ENCODE measurements at regions not wholly inside any gene's neighbourhood (a gene's known extent, or its start where the extent isn't known, plus 50 kb on each side); places are given as distances from the start of the nearest gene placed in this dataset.

DNA sequence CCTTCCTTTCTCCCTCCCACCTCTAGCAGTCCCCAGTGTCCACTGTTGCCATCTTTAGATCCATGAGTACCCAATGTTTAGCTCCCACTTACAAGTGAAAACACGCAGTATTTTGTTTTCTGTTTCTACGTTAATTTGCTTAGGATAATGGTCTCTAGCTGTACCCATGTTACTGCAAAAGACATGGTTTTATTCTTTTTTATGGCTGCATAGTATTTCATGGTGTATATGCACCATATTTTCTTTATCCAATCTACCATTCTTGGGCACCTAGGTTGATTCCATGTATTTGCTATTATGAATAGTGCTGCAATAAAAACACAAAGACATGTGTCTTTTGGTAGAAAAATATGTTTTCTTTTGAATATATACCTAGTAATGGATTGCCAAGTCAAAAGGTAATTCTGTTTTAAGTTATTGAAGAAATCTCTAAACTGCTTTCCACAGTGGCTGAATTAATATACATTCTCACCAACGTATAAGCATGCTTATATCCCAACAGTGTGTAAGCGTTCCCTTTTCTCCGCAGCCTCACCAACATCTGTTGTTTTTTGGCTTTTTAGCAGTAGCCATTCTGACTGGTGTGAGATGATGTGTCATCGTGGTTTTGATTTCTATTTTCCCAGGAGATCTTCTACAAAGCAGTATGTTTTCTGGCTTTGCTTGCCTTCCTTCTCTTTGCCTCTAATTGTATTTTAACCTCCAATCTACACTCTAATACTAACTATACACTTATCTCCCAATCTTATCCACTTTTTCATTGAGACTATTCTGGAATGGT, 179.5 kb upstream of the PHF14 start:
- no peak overlapping the region for H4K8ac ChIP-seq (ENCODE audit: low read depth in 2 of 2, low read length in 2 of 2)
- H2AK5ac ChIP-seq (ENCODE audit: low read depth, low read length): no peak overlapping the region
- no peak overlapping the region for H3K18ac ChIP-seq (ENCODE audit: low read depth, low read length)
- H4K20me1 ChIP-seq (ENCODE audit: insufficient read depth, low read length): no peaks in the 10 kb centered on the region
- no peak overlapping the region for H3K4me3 ChIP-seq (ENCODE audit: insufficient read depth, low read depth, low read length)
- in situ Hi-C loops (cut with MboI; ENCODE audit: low sequenced_read_pairs): no loop called here
- no peak overlapping the region for H3K23ac ChIP-seq (ENCODE audit: low read depth, low read length)
- intact Hi-C loops (cut with micrococcal nuclease): no loop called here
- H2BK15ac ChIP-seq (ENCODE audit: low read depth, low read length): no peak overlapping the region
- H2BK120ac ChIP-seq (ENCODE audit: low read depth, low read length): no peak overlapping the region
- no peak overlapping the region for H3K27ac ChIP-seq (ENCODE audit: insufficient read depth, low read length)
- no peak overlapping the region for H3K9ac ChIP-seq (ENCODE audit: low read depth, low read length)
- H3K79me1 ChIP-seq (ENCODE audit: low read depth in 1 of 2, low read length in 2 of 2): no peaks in the 10 kb centered on the region
- no peaks in the 10 kb centered on the region for H3K36me3 ChIP-seq (ENCODE audit: control insufficient read depth, insufficient read depth, low read length)
- H4K5ac ChIP-seq (ENCODE audit: low read depth, low read length): no peak overlapping the region
- ATAC-seq (ENCODE audit: low read depth) (no peak), DNase-seq (no peak)
- dilution Hi-C loops (cut with HindIII; ENCODE audit: low sequenced_read_pairs, unreplicated experiment): no loop called here
- H3K4ac ChIP-seq (ENCODE audit: low read depth, low read length): no peak overlapping the region
- H3K56ac ChIP-seq (ENCODE audit: extremely low read depth, insufficient read depth, low read length): no peak overlapping the region
- no CpG with 5 or more reads among the region's 6 CpGs for WGBS, 2 experiments (ENCODE audit: extremely low coverage in 2 of 2, insufficient read length in 1 of 2)
- no peak overlapping the region for H3K4me2 ChIP-seq (ENCODE audit: low read depth, low read length)
- H2BK20ac ChIP-seq (ENCODE audit: low read depth, low read length): no peak overlapping the region
- H3K9me1 ChIP-seq (ENCODE audit: insufficient read depth, low read length): no peaks in the 10 kb centered on the region
- TF ChIP-seq RAD21 (IDR thresholded peaks at IDR 0.05; ENCODE audit: low read length) (no peak), MAFK (IDR thresholded peaks at IDR 0.05; ENCODE audit: low read depth, low read length) (no peak), BHLHE40 (IDR thresholded peaks at IDR 0.05; ENCODE audit: low read depth, low read length) (no peak), MAZ (IDR thresholded peaks at IDR 0.05; ENCODE audit: borderline replicate concordance, low read depth, low read length) (no peak), POLR2A (IDR thresholded peaks at IDR 0.05; ENCODE audit: low read depth, low read length) (no peak), MXI1 (IDR thresholded peaks at IDR 0.05; ENCODE audit: borderline replicate concordance, low read depth, low read length) (no peak), RCOR1 (IDR thresholded peaks at IDR 0.05; ENCODE audit: insufficient replicate concordance, low read length) (no peak), NFE2L2 (IDR thresholded peaks at IDR 0.05; ENCODE audit: low read depth, low read length) (no peak), FOS (IDR thresholded peaks at IDR 0.05; ENCODE audit: low read depth, low read length) (no peak), SMC3 (IDR thresholded peaks at IDR 0.05; ENCODE audit: low read depth, low read length) (no peak), RFX5 (IDR thresholded peaks at IDR 0.05; ENCODE audit: low read depth, low read length) (no peak), CHD1 (IDR thresholded peaks at IDR 0.05; ENCODE audit: low read depth, low read length) (no peak), CEBPB (IDR thresholded peaks at IDR 0.05; ENCODE audit: low read depth, low read length) (no peak)
- TF ChIP-seq, protein P1, sequence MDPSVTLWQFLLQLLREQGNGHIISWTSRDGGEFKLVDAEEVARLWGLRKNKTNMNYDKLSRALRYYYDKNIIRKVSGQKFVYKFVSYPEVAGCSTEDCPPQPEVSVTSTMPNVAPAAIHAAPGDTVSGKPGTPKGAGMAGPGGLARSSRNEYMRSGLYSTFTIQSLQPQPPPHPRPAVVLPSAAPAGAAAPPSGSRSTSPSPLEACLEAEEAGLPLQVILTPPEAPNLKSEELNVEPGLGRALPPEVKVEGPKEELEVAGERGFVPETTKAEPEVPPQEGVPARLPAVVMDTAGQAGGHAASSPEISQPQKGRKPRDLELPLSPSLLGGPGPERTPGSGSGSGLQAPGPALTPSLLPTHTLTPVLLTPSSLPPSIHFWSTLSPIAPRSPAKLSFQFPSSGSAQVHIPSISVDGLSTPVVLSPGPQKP (IDR thresholded peaks at IDR 0.05; ENCODE audit: borderline replicate concordance, low read depth, low read length): no peak
- TF ChIP-seq, protein P2, sequence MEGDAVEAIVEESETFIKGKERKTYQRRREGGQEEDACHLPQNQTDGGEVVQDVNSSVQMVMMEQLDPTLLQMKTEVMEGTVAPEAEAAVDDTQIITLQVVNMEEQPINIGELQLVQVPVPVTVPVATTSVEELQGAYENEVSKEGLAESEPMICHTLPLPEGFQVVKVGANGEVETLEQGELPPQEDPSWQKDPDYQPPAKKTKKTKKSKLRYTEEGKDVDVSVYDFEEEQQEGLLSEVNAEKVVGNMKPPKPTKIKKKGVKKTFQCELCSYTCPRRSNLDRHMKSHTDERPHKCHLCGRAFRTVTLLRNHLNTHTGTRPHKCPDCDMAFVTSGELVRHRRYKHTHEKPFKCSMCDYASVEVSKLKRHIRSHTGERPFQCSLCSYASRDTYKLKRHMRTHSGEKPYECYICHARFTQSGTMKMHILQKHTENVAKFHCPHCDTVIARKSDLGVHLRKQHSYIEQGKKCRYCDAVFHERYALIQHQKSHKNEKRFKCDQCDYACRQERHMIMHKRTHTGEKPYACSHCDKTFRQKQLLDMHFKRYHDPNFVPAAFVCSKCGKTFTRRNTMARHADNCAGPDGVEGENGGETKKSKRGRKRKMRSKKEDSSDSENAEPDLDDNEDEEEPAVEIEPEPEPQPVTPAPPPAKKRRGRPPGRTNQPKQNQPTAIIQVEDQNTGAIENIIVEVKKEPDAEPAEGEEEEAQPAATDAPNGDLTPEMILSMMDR (conservative IDR thresholded peaks at IDR 0.05; ENCODE audit: low read depth, low read length): no peak
- TF ChIP-seq, protein P3, sequence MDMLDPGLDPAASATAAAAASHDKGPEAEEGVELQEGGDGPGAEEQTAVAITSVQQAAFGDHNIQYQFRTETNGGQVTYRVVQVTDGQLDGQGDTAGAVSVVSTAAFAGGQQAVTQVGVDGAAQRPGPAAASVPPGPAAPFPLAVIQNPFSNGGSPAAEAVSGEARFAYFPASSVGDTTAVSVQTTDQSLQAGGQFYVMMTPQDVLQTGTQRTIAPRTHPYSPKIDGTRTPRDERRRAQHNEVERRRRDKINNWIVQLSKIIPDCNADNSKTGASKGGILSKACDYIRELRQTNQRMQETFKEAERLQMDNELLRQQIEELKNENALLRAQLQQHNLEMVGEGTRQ (IDR thresholded peaks at IDR 0.05; ENCODE audit: low read depth, low read length): no peak
- no peak overlapping the region for H4K91ac ChIP-seq (ENCODE audit: insufficient read depth, low read depth, low read length)
- BruUV-seq (replicated peaks): no TSS peak
- no peak overlapping the region for H2AK9ac ChIP-seq (replicated peaks; ENCODE audit: low read depth, low read length, poor library complexity)
- H2BK5ac ChIP-seq (ENCODE audit: low read depth, low read length, poor library complexity, severe bottlenecking): no peak overlapping the region
- H3K4me1 ChIP-seq (ENCODE audit: control insufficient read depth, insufficient read depth, low read length): no peaks in the 10 kb centered on the region
- ChIA-PET POLR2A (ENCODE audit: unreplicated experiment) (no interaction called here), CTCF (no interaction called here)
- no peak overlapping the region for H3K14ac ChIP-seq (replicated peaks; ENCODE audit: low read depth, low read length)
- peaks cover 7% of the 10 kb centered on the region for H3K9me3 ChIP-seq (ENCODE audit: control insufficient read depth, insufficient read depth, low read length)
- H3K27me3 ChIP-seq (ENCODE audit: control insufficient read depth, insufficient read depth, low read length): no peaks in the 10 kb centered on the region
- no peak overlapping the region for H2AFZ ChIP-seq (replicated peaks; ENCODE audit: low read length, poor library complexity)

Data from IMR-90 (cell line).